ENCODE measurements at regions not wholly inside any gene's neighbourhood (a gene's known extent, or its start where the extent isn't known, plus 50 kb on each side); places are given as distances from the start of the nearest gene placed in this dataset.

- H3K4me3 ChIP-seq (ENCODE audit: extremely low read depth in 1 of 4, insufficient read depth in 2 of 4, low read depth in 3 of 4, low read length in 4 of 4) = no peak overlapping the region
- no peaks in the 10 kb centered on the region for H3K36me3 ChIP-seq (ENCODE audit: control insufficient read depth in 2 of 4, insufficient read depth in 4 of 4, low read length in 3 of 4)
- H3K18ac ChIP-seq (ENCODE audit: extremely low read depth, low read length) = no peak overlapping the region
- DNase-seq (ENCODE audit: low read depth in 1 of 2, low spot score in 2 of 2) = no peak
- H2BK120ac ChIP-seq (replicated peaks; ENCODE audit: low read depth, low read length) = no peak overlapping the region
- TF ChIP-seq RAD21 (IDR thresholded peaks at IDR 0.05 in 1 of 2, conservative IDR thresholded peaks at IDR 0.05 in 1 of 2; ENCODE audit: low read depth in 2 of 2, low read length in 2 of 2) (no peak), TAF7 (optimal IDR thresholded peaks at IDR 0.05; ENCODE audit: borderline replicate concordance, low read depth, low read length) (no peak), KDM5A (IDR thresholded peaks at IDR 0.05; ENCODE audit: low read length) (no peak)
- H4K8ac ChIP-seq (ENCODE audit: extremely low read depth, insufficient read depth, low read length) = no peak overlapping the region
- ChIA-PET CTCF (ENCODE audit: partially characterized antibody) (no interaction called here), POLR2A (ENCODE audit: partially characterized antibody) (no interaction called here)
- H3K14ac ChIP-seq (ENCODE audit: insufficient read length) = no peak overlapping the region
- no peaks in the 10 kb centered on the region for H4K20me1 ChIP-seq (replicated peaks in 1 of 2; ENCODE audit: control insufficient read depth in 1 of 2, insufficient read depth in 2 of 2, low read length in 2 of 2)
- no peak overlapping the region for H2AK5ac ChIP-seq (ENCODE audit: low read depth, low read length)
- H3K4me2 ChIP-seq (ENCODE audit: insufficient read depth in 1 of 2, low read depth in 2 of 2, low read length in 2 of 2) = no peak overlapping the region
- H3K9ac ChIP-seq (replicated peaks in 1 of 4; ENCODE audit: extremely low read depth in 1 of 4, low read depth in 3 of 4, low read length in 3 of 4) = no peak overlapping the region
- no peaks in the 10 kb centered on the region for H3K9me3 ChIP-seq (ENCODE audit: insufficient read depth in 2 of 2, low read depth in 1 of 2, low read length in 1 of 2)
- H3K56ac ChIP-seq (replicated peaks; ENCODE audit: insufficient read length, low read depth, low read length) = no peak overlapping the region
- no peak overlapping the region for H3K23ac ChIP-seq (ENCODE audit: insufficient read length)
- H3K79me1 ChIP-seq (ENCODE audit: low read depth, low read length) = no peaks in the 10 kb centered on the region
- no peak overlapping the region for H2BK12ac ChIP-seq (ENCODE audit: low read depth, low read length)
- no peak overlapping the region for H2BK15ac ChIP-seq (ENCODE audit: low read length)
- H2BK20ac ChIP-seq (ENCODE audit: low read length) = no peak overlapping the region
- no peaks in the 10 kb centered on the region for H3K27me3 ChIP-seq (replicated peaks in 1 of 4; ENCODE audit: control insufficient read depth in 3 of 4, extremely low read depth in 1 of 4, insufficient read depth in 3 of 4, low read length in 3 of 4)
- no peaks in the 10 kb centered on the region for H3K4me1 ChIP-seq (replicated peaks in 1 of 4; ENCODE audit: control insufficient read depth in 3 of 4, insufficient read depth in 4 of 4, low read length in 3 of 4)
- no peak overlapping the region for H4K91ac ChIP-seq (replicated peaks; ENCODE audit: insufficient read length, low read length)
- H2AFZ ChIP-seq (ENCODE audit: low read length) = no peak overlapping the region
- H3K79me2 ChIP-seq (ENCODE audit: control insufficient read depth in 1 of 2, insufficient read depth in 2 of 2, low read length in 2 of 2) = no peaks in the 10 kb centered on the region
- no peak overlapping the region for H4K5ac ChIP-seq (ENCODE audit: insufficient read length, low read depth, low read length)
- no peak for FAIRE-seq
- no peak overlapping the region for H2BK5ac ChIP-seq (ENCODE audit: low read depth, low read length)
- no peaks in the 10 kb centered on the region for H3K23me2 ChIP-seq (ENCODE audit: low read depth, low read length)
- H3K4ac ChIP-seq (replicated peaks; ENCODE audit: insufficient read length, low read depth, low read length) = no peak overlapping the region
- H3K27ac ChIP-seq (ENCODE audit: low read depth, low read length) = no peak overlapping the region
- 94% methylated on average over 3 of the region's 3 CpGs; no CpG with 5 or more reads in 1 of the 2 experiments for whole genome bisulfite sequencing, 2 experiments (ENCODE audit: extremely low coverage in 1 of 2, insufficient coverage in 1 of 2, insufficient read length in 1 of 2, insufficient replicate concordance in 2 of 2, low coverage in 1 of 2, low lambda C conversion rate in 2 of 2, missing lambda C conversion rate in 1 of 2)
Observed at GRCh38 chr6:120615238-120615637, 719.0 kb downstream of the TBC1D32 start.
